ENCODE measurements at regions not wholly inside any gene's neighbourhood (a gene's known extent, or its start where the extent isn't known, plus 50 kb on each side); places are given as distances from the start of the nearest gene placed in this dataset.
A peak's percentile ranks its signal among the peaks of the same experiment; 100 is the strongest.

DNA sequence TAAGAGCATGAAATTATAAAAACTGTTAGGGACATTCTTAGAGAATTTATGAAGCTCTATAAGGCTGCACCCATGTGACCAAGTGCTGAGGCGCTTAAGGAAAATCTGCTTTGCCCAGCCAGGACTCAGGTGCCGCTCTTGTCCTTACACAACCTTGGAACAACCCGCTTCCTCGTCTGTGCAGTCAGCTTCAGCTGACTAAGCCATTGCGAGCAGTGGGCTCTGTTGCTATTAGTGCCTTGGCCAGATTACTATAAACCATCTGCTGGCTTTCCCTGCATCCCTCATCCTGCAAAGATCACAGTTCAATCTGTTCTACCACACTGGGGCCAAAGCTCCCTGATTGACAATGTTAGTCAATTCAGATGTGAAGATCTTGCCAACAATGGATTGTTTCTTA lies 89.1 kb upstream of the E2F3 start:
- Histone ChIP-seq H4K20me1 (replicated peaks; ENCODE audit: insufficient read depth) (no peaks in the 10 kb centered on the region), H3K4me2 (no peak overlapping the region), H3K36me3 (ENCODE audit: insufficient read depth) (no peaks in the 10 kb centered on the region), H3K27me3 (ENCODE audit: insufficient read depth) (no peaks in the 10 kb centered on the region), H3K9me2 (ENCODE audit: insufficient read depth) (0 out of 2 replicates have a peak, but pooled peaks cover 2% of the 10 kb centered on the region), H3K27ac (ENCODE audit: low read depth) (no peak overlapping the region), H3F3A (replicated peaks; ENCODE audit: low read depth) (no peaks in the 10 kb centered on the region), H3K79me2 (replicated peaks; ENCODE audit: insufficient read depth) (no peaks in the 10 kb centered on the region), H3K4me1 (ENCODE audit: insufficient read depth) (no peaks in the 10 kb centered on the region), H3K4me3 (no peak overlapping the region), H2AFZ (peak overlapping the region; percentile 52; the same call in 1 of the 2 replicates)
- no peak for TF ChIP-seq ZNF114 (CRISPR knock-in tag; IDR thresholded peaks at IDR 0.05)
- no peak for TF ChIP-seq EZH2 (IDR thresholded peaks at IDR 0.05; ENCODE audit: low read depth, unreplicated experiment)
- TF ChIP-seq, protein P1, sequence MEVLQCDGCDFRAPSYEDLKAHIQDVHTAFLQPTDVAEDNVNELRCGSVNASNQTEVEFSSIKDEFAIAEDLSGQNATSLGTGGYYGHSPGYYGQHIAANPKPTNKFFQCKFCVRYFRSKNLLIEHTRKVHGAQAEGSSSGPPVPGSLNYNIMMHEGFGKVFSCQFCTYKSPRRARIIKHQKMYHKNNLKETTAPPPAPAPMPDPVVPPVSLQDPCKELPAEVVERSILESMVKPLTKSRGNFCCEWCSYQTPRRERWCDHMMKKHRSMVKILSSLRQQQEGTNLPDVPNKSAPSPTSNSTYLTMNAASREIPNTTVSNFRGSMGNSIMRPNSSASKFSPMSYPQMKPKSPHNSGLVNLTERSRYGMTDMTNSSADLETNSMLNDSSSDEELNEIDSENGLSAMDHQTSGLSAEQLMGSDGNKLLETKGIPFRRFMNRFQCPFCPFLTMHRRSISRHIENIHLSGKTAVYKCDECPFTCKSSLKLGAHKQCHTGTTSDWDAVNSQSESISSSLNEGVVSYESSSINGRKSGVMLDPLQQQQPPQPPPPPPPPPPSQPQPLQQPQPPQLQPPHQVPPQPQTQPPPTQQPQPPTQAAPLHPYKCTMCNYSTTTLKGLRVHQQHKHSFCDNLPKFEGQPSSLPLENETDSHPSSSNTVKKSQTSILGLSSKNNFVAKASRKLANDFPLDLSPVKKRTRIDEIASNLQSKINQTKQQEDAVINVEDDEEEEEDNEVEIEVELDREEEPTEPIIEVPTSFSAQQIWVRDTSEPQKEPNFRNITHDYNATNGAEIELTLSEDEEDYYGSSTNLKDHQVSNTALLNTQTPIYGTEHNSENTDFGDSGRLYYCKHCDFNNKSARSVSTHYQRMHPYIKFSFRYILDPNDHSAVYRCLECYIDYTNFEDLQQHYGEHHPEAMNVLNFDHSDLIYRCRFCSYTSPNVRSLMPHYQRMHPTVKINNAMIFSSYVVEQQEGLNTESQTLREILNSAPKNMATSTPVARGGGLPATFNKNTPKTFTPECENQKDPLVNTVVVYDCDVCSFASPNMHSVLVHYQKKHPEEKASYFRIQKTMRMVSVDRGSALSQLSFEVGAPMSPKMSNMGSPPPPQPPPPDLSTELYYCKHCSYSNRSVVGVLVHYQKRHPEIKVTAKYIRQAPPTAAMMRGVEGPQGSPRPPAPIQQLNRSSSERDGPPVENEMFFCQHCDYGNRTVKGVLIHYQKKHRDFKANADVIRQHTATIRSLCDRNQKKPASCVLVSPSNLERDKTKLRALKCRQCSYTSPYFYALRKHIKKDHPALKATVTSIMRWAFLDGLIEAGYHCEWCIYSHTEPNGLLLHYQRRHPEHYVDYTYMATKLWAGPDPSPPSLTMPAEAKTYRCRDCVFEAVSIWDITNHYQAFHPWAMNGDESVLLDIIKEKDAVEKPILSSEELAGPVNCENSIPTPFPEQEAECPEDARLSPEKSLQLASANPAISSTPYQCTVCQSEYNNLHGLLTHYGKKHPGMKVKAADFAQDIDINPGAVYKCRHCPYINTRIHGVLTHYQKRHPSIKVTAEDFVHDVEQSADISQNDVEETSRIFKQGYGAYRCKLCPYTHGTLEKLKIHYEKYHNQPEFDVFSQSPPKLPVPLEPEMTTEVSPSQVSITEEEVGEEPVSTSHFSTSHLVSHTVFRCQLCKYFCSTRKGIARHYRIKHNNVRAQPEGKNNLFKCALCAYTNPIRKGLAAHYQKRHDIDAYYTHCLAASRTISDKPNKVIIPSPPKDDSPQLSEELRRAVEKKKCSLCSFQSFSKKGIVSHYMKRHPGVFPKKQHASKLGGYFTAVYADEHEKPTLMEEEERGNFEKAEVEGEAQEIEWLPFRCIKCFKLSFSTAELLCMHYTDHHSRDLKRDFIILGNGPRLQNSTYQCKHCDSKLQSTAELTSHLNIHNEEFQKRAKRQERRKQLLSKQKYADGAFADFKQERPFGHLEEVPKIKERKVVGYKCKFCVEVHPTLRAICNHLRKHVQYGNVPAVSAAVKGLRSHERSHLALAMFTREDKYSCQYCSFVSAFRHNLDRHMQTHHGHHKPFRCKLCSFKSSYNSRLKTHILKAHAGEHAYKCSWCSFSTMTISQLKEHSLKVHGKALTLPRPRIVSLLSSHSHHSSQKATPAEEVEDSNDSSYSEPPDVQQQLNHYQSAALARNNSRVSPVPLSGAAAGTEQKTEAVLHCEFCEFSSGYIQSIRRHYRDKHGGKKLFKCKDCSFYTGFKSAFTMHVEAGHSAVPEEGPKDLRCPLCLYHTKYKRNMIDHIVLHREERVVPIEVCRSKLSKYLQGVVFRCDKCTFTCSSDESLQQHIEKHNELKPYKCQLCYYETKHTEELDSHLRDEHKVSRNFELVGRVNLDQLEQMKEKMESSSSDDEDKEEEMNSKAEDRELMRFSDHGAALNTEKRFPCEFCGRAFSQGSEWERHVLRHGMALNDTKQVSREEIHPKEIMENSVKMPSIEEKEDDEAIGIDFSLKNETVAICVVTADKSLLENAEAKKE (CRISPR knock-in tag; IDR thresholded peaks at IDR 0.05) = no peak
- no peak for TF ChIP-seq NANOG (IDR thresholded peaks at IDR 0.05; ENCODE audit: borderline replicate concordance)
- ATAC-seq = no peak
- Mint-ChIP-seq H3K4me3 (no peak overlapping the region), H3K4me1 (no peaks in the 10 kb centered on the region), H3K27ac (no peak overlapping the region), H3K36me3 (ENCODE audit: low read depth) (no peaks in the 10 kb centered on the region), H3K9me3 (no peaks in the 10 kb centered on the region; the same call in 2 of the 3 replicates), H3K27me3 (ENCODE audit: insufficient read depth, low read depth, poor library complexity) (no peaks in the 10 kb centered on the region)
- DNase-seq (ENCODE audit: low spot score) = no peak

DNA sequence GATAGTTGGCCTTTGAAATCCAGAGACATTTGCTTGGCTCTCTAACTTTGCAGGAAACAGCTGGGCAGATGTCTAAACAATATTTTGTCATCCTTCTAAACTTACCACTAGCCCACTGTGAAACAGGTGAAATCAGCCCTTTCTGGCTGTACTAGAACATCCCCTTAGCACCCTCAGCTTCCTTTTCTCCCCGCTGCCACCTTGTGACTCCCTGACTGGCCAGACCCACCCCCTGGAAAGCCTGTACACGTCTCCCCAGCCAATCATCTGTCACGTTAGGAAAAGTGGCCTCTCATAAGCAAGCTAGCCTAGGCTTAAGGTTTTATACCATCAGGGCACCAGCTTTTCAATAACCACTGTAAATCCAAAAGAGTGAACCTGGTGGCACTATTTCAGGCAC lies 88.6 kb upstream of the E2F3 start:
- no peaks in the 10 kb centered on the region for H3K36me3 Mint-ChIP-seq (ENCODE audit: low read depth)
- H3K4me3 Mint-ChIP-seq = no peak overlapping the region
- TF ChIP-seq ZNF114 (CRISPR knock-in tag; IDR thresholded peaks at IDR 0.05) = no peak
- TF ChIP-seq, protein P2, sequence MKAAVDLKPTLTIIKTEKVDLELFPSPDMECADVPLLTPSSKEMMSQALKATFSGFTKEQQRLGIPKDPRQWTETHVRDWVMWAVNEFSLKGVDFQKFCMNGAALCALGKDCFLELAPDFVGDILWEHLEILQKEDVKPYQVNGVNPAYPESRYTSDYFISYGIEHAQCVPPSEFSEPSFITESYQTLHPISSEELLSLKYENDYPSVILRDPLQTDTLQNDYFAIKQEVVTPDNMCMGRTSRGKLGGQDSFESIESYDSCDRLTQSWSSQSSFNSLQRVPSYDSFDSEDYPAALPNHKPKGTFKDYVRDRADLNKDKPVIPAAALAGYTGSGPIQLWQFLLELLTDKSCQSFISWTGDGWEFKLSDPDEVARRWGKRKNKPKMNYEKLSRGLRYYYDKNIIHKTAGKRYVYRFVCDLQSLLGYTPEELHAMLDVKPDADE (IDR thresholded peaks at IDR 0.05) = no peak
- TF ChIP-seq ZNF331 (CRISPR knock-in tag; IDR thresholded peaks at IDR 0.05; ENCODE audit: low read depth) = no peak
- no peak for TF ChIP-seq EZH2phosphoT487 (IDR thresholded peaks at IDR 0.05; ENCODE audit: unreplicated experiment)
- TF ChIP-seq, protein P3, sequence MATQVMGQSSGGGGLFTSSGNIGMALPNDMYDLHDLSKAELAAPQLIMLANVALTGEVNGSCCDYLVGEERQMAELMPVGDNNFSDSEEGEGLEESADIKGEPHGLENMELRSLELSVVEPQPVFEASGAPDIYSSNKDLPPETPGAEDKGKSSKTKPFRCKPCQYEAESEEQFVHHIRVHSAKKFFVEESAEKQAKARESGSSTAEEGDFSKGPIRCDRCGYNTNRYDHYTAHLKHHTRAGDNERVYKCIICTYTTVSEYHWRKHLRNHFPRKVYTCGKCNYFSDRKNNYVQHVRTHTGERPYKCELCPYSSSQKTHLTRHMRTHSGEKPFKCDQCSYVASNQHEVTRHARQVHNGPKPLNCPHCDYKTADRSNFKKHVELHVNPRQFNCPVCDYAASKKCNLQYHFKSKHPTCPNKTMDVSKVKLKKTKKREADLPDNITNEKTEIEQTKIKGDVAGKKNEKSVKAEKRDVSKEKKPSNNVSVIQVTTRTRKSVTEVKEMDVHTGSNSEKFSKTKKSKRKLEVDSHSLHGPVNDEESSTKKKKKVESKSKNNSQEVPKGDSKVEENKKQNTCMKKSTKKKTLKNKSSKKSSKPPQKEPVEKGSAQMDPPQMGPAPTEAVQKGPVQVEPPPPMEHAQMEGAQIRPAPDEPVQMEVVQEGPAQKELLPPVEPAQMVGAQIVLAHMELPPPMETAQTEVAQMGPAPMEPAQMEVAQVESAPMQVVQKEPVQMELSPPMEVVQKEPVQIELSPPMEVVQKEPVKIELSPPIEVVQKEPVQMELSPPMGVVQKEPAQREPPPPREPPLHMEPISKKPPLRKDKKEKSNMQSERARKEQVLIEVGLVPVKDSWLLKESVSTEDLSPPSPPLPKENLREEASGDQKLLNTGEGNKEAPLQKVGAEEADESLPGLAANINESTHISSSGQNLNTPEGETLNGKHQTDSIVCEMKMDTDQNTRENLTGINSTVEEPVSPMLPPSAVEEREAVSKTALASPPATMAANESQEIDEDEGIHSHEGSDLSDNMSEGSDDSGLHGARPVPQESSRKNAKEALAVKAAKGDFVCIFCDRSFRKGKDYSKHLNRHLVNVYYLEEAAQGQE (IDR thresholded peaks at IDR 0.05; ENCODE audit: unreplicated experiment) = no peak
- no peak for TF ChIP-seq POLR2AphosphoS5 (IDR thresholded peaks at IDR 0.05; ENCODE audit: low read depth)
- TF ChIP-seq CREB1 (CRISPR knock-in tag; IDR thresholded peaks at IDR 0.05; ENCODE audit: low read depth) = no peak
- TF ChIP-seq EZH2 (IDR thresholded peaks at IDR 0.05; ENCODE audit: low read depth, unreplicated experiment) = no peak
- no peak for TF ChIP-seq JUNB (IDR thresholded peaks at IDR 0.05; ENCODE audit: unreplicated experiment)

More for the DNA sequence above, 88.6 kb upstream of the E2F3 start:
- no peaks in the 10 kb centered on the region for H3K27me3 Mint-ChIP-seq (ENCODE audit: insufficient read depth, low read depth, poor library complexity)
- no peaks in the 10 kb centered on the region for H3K4me1 ChIP-seq (ENCODE audit: insufficient read depth)
- no peak overlapping the region for H3K27ac Mint-ChIP-seq
- no peaks in the 10 kb centered on the region for H3K27me3 ChIP-seq (ENCODE audit: insufficient read depth)
- 0 out of 2 replicates have a peak, but pooled peaks cover 2% of the 10 kb centered on the region for H3K9me2 ChIP-seq (ENCODE audit: insufficient read depth)
- no peaks in the 10 kb centered on the region for H3F3A ChIP-seq (replicated peaks; ENCODE audit: low read depth)
- H3K4me1 Mint-ChIP-seq = no peaks in the 10 kb centered on the region
- no peak overlapping the region for H3K4me3 ChIP-seq
- no peaks in the 10 kb centered on the region for H3K79me2 ChIP-seq (replicated peaks; ENCODE audit: insufficient read depth)
- DNase-seq (ENCODE audit: low spot score) = no peak
- no peak for ATAC-seq
- H2AFZ ChIP-seq = peak overlapping the region; percentile 52; the same call in 1 of the 2 replicates
- H3K36me3 ChIP-seq (ENCODE audit: insufficient read depth) = no peaks in the 10 kb centered on the region
- H3K9me3 Mint-ChIP-seq = no peaks in the 10 kb centered on the region; the same call in 1 of the 3 replicates
- no peaks in the 10 kb centered on the region for H4K20me1 ChIP-seq (replicated peaks; ENCODE audit: insufficient read depth)
- H3K27ac ChIP-seq (ENCODE audit: low read depth) = no peak overlapping the region
- H3K4me2 ChIP-seq = no peak overlapping the region
